GM19438 (cell line): ENCODE measurements at regions not wholly inside any gene's neighbourhood (a gene's known extent, or its start where the extent isn't known, plus 50 kb on each side); places are given as distances from the start of the nearest gene placed in this dataset.

Experiments used
- ATAC-seq: cut with Tn5 transposase; IDR thresholded peaks from one replicate; pipeline ENCODE4 v1.9.1; 2021; ENCODE audit warnings: low read depth; ENCODE audit not compliant: unreplicated experiment

- peak; percentile 97 for ATAC-seq
These were observed 129.8 kb downstream of the SATB1 start for GRCh38 chr3:18295171-18295920.

GRCh38 chr3:18290157-18290556 lies 135.0 kb downstream of the SATB1 start:
- ATAC-seq = no peak

- no peak for ATAC-seq
These were observed 136.9 kb downstream of the SATB1 start for GRCh38 chr3:18288243-18288642.

- ATAC-seq = no peak
These were observed 140.4 kb downstream of the SATB1 start for GRCh38 chr3:18284716-18285115.

GRCh38 chr3:18283680-18284079 lies 141.5 kb downstream of the SATB1 start:
- no peak for ATAC-seq

- ATAC-seq = no peak
These were observed 142.6 kb downstream of the SATB1 start for GRCh38 chr3:18282507-18282906.

- no peak for ATAC-seq
These were observed 145.9 kb downstream of the SATB1 start for GRCh38 chr3:18279226-18279737.

- ATAC-seq = no peak
These were observed 160.3 kb downstream of the SATB1 start for GRCh38 chr3:18264853-18265252.

- no peak for ATAC-seq
These were observed 160.8 kb downstream of the SATB1 start for GRCh38 chr3:18264361-18264760.

- ATAC-seq = no peak
These were observed 166.6 kb downstream of the SATB1 start for GRCh38 chr3:18258492-18258891.

GRCh38 chr3:18252578-18252977 lies 172.6 kb downstream of the SATB1 start:
- ATAC-seq = no peak

GRCh38 chr3:18250991-18251390 lies 174.1 kb downstream of the SATB1 start:
- ATAC-seq = no peak

GRCh38 chr3:18249126-18249525 lies 176.0 kb downstream of the SATB1 start:
- ATAC-seq = no peak

- ATAC-seq = no peak
These were observed 177.3 kb downstream of the SATB1 start for GRCh38 chr3:18247776-18248310.

GRCh38 chr3:18247139-18247695 lies 177.9 kb downstream of the SATB1 start:
- ATAC-seq = no peak

GRCh38 chr3:18246336-18247060 lies 178.6 kb downstream of the SATB1 start:
- no peak for ATAC-seq

- peak; percentile 88 for ATAC-seq
These were observed 179.4 kb downstream of the SATB1 start for GRCh38 chr3:18245721-18246120.

GRCh38 chr3:18241837-18242236 lies 183.3 kb downstream of the SATB1 start:
- ATAC-seq = no peak

- ATAC-seq = no peak
These were observed 185.5 kb downstream of the SATB1 start for GRCh38 chr3:18239674-18240073.

- no peak for ATAC-seq
These were observed 186.3 kb downstream of the SATB1 start for GRCh38 chr3:18238746-18239331.

GRCh38 chr3:18238332-18238731 lies 186.8 kb downstream of the SATB1 start:
- no peak for ATAC-seq
